ENCODE measurements at regions not wholly inside any gene's neighbourhood (a gene's known extent, or its start where the extent isn't known, plus 50 kb on each side); places are given as distances from the start of the nearest gene placed in this dataset.

- DNase-seq = no peak
Observed at GRCh38 chr6:92942549-92942948, 476.8 kb downstream of the EPHA7 start.

- no peak for DNase-seq
Observed at GRCh38 chr6:92934625-92935024, 484.7 kb downstream of the EPHA7 start.

GRCh38 chr6:92930171-92930570 is 489.2 kb downstream of the EPHA7 start:
- no peak for DNase-seq

- no peak for DNase-seq
Observed at GRCh38 chr6:92922216-92922806, 497.0 kb downstream of the EPHA7 start.

GRCh38 chr6:92915466-92915865 is 503.9 kb downstream of the EPHA7 start:
- no peak for DNase-seq

- no peak for DNase-seq
Observed at GRCh38 chr6:92911301-92911700, 508.1 kb downstream of the EPHA7 start.

GRCh38 chr6:92910646-92911045 is 508.7 kb downstream of the EPHA7 start:
- DNase-seq = no peak

GRCh38 chr6:92906385-92906784 is 513.0 kb downstream of the EPHA7 start:
- DNase-seq = no peak

GRCh38 chr6:92893741-92894140 is 525.6 kb downstream of the EPHA7 start:
- no peak for DNase-seq

DNA sequence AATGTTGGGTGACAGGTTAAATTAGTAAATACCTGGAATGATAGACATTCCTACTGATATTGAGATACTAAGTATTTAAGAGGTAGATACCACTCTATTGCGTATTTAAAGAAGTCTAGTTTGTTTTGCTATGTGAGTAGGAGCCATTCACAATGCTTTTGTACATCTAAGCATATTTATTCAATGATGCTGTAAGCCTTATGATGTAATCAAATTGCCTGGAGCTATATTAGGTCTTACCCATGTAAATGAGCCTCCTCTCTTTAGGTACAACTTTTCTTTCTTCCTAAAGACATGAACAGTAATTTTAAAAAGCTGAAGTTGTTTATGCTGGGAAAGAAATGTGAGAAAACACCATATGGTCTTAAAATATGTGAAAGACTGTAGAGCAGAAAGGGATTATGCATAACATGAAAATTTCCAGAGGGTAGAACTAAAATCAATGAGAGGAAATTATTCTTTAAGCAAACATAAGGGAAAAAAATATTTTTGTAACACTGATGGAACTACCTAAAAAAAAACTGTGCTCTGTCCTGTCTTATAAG is 526.7 kb downstream of the EPHA7 start:
- no peak for DNase-seq

DNA sequence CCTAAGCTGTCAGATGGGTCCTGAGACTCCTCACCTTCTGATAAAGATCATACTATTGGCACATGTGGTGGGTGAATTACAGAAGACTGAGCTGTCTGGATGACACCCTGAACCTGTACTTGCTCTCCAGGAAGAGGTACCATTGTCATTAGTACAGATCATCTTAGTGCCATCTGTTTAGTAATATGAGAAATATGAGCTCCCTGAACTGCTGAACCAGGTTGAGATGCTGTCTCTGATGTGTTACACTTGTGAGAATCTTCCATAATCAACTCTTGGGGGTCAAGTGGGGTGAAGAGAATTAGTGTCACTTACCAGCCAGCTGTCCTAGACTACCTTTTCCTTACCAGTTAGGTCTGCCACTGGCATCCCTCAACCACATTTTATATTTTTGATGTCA is 531.0 kb downstream of the EPHA7 start:
- DNase-seq = no peak

GRCh38 chr6:92887871-92888270 is 531.5 kb downstream of the EPHA7 start:
- DNase-seq = no peak

- DNase-seq = no peak
Observed at GRCh38 chr6:92879526-92879925, 539.8 kb downstream of the EPHA7 start.

DNA sequence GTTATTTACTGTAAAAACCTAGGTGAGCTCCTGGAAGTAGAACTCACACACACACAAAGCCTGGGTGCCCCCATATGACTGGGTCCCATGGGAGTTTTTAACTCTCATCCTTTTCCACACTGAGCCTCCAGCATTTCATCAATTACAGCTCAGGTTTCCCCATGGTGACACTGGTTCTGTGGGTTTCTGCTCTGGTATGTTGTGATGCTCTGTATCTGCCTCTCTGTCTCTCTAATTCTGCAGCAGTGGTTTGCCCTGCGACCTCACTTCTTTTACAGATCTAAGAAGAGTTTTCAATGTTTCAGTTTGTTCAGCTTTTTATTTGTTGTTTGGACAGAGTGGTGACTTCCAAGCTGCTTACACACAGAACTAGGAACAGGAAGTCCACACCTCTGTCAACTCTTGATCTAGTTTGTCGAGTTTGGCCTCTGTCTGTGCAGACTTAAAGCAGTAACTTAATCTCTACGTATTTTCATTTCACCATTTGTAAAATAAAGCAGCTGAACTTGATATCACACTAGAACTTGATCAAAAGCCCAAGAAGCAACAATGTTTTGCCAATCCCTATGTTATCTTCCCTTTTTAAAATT is 554.3 kb downstream of the EPHA7 start:
- DNase-seq = no peak

DNA sequence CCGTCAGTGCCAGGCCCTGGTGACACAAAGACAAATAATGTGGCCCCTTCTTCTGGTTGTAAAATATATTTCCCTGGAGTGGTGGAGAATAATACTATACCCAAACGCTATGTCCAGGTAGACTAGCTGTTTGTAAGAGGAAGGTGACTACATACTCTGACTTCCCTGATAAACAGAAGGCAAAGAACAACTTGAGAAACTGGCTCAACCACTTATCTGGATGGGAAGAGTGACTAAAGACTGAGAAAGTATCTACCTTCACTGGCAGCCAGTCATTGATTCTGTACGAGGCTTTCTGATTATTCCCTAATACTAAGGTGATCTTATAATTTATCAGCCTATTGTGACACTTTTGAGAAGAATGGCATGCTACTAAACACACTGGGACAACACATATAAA is 569.7 kb downstream of the EPHA7 start:
- no peak for DNase-seq

DNA sequence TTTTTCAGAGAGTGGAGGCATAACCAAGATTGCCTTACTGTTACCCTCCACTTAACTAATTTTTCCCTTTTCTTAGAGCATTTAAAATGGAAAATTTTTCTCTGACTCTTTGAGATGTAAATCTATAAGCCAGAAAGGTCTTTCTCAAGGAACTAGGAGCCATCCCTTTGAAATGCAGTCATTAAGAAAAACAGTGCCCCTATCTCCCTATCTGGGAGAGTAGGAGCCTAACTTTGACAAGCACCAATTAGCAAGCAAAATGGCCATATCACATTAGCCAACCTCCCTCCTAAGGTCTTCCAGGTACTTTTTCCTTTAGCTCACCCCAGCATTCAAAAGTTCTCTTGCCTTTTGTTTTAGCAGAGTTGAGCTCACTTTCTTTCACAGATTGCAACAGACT is 570.5 kb downstream of the EPHA7 start:
- no peak for DNase-seq

DNA sequence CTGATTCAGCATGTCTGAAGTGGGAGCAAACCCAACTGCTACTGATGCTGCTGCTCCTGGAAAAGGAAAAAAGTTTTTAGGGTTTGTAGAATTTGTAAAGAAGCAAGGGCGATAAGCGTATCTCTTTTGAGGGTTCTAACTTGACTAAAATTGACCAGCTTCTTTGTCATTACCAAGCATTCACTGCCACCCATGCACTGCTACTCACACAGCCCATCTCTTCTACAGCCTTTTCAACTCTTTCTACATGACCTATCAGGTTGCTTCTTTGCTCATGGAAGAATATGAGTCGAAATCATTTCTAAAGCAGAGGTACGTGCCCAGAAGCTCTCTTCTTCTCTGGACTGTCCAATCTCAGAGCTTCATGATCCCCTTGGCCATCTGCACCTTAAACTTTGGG is 570.9 kb downstream of the EPHA7 start:
- no peak for DNase-seq

DNA sequence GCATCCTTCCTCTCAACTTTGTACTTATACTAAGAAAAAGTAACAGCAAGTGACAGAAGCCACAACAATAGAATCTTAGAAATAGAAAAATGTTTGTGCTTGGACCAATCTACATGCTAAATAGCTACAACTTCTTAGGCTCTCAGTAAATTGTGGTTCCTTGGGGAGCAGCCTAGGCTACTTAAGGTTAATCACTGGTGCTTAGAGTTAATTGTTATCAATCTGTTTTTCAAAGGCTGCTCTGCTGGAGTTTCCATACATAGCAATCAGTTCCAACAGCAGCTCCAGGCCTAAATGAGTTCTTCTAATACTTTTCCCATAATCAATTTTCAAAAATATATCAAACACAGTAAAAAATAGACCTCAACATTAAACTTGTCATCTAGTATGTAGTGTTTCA is 571.4 kb downstream of the EPHA7 start:
- no peak for DNase-seq

GRCh38 chr6:92840246-92840930 is 579.0 kb downstream of the EPHA7 start:
- no peak for DNase-seq

DNA sequence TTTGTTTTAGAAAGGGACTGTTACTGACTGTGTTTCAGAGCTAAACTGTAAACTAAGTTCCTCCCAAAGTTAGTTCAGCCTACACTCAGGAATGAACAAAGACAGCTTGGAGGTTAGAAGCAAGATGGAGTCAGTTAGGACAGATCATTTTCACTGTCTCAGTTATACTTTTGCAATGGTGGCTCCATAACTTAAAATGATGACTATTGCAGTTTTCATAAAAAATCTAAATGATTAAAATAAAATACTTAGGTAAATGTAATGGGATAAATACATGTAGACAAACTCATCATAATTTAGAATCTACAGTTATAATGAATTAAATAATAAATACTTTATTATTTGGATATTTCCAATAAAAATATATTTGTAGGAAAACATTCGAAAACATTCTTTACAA is 590.6 kb downstream of the EPHA7 start:
- DNase-seq = no peak

DNA sequence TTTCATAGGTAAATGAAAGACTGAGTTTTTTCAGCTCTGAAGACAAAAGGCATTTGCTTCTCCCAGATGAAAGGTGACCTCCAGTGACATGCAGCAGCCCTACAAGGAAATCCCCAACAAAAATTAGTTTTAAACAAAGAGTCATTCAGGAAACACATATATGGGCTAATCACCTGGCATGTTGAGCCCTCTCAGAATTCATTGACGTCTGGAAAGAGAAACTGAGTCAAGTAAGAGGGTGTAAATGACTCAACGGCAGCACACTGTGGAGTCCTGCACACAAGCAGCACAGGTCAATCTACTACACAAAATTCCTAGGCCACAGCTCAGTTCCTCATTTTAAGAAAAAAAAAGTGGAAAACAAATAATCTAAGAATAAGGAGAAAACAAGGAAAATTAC is 592.3 kb downstream of the EPHA7 start:
- no peak for DNase-seq

GRCh38 chr6:92826633-92827032 is 592.7 kb downstream of the EPHA7 start:
- no peak for DNase-seq

DNA sequence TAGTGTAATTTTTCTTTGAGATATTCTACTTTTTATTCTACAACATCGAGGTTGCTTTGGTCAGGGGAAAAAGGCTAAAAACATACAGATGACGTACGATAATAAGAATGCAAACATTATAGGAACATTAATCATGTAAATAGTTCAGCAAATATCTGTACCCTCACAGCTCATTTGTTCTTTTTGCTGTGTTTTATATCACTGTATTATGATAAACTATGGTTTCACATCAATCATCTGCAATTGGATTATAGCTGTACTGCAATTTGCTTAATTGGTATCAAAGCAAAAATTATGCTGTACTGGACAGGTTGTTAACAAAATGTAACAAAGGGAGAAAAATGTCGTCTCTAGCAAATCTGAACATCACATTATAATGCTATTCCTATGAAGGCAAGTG is 597.1 kb downstream of the EPHA7 start:
- no peak for DNase-seq

- no peak for DNase-seq
Observed at GRCh38 chr6:92820601-92821000, 598.8 kb downstream of the EPHA7 start.

Measured in activated CD4-positive, alpha-beta T cell treated with anti-CD3 and anti-CD28 coated beads, Interleukin-2, amount 50 U/mL, for 4 hours (primary cell).